ENCODE measurements at regions not wholly inside any gene's neighbourhood (a gene's known extent, or its start where the extent isn't known, plus 50 kb on each side); places are given as distances from the start of the nearest gene placed in this dataset.
A peak's percentile ranks its signal among the peaks of the same experiment; 100 is the strongest.

DNA sequence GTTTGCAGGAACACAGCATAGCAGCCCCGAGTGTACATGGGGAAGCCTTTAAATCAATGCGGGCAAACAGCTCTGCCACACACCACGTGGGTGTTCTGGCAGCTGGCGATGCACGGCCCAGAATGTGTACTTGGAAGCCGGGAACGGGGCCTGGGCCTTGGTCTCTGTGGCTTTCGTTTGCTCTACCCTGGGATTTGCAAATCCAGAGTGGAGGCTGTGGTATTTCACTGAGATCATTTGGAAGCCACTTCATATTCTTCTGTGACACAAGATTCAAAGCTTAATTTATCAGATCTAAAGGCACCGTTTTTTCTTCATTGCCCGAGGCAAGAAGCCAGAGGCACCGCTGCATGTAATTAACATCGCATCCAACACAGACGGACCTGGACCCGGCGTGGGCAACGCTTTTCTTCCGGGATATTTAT, 246.3 kb upstream of the MYT1L start:
- Histone ChIP-seq H3K9me2 (no peaks in the 10 kb centered on the region), H3K9me3 (no peaks in the 10 kb centered on the region), H3K79me2 (ENCODE audit: insufficient read depth) (no peaks in the 10 kb centered on the region), H3K27ac (ENCODE audit: low read depth in 2 of 2, low read length in 1 of 2) (no peak overlapping the region), H3K4me3 (ENCODE audit: low read depth in 2 of 2, low read length in 1 of 2) (no peak overlapping the region), H3K4me1 (ENCODE audit: control insufficient read depth in 1 of 2, insufficient read depth in 2 of 2, low read depth in 1 of 2, low read length in 1 of 2) (peaks cover 0 to 18% of the 10 kb centered on the region in 2 experiments; a peak in 2 of 4 replicates), H3K27me3 (ENCODE audit: insufficient read depth) (no peaks in the 10 kb centered on the region), H3K36me3 (replicated peaks in 1 of 2; ENCODE audit: control insufficient read depth in 1 of 2, insufficient read depth in 2 of 2, low read length in 1 of 2) (no peaks in the 10 kb centered on the region), H2AFZ (ENCODE audit: low read depth) (no peak overlapping the region), H4K20me1 (ENCODE audit: insufficient read depth) (no peaks in the 10 kb centered on the region), H3F3A (replicated peaks; ENCODE audit: insufficient read depth) (no peaks in the 10 kb centered on the region), H3K9ac (no peak overlapping the region), H3K4me2 (no peak overlapping the region)
- peak; percentile 47 for DNase-seq
- TF ChIP-seq FOXJ3 (CRISPR knock-in tag; IDR thresholded peaks at IDR 0.05) = no peak
- TF ChIP-seq FOSL2 (IDR thresholded peaks at IDR 0.05; ENCODE audit: borderline replicate concordance, low read depth) = no peak
- TF ChIP-seq TEAD4 (IDR thresholded peaks at IDR 0.05; ENCODE audit: borderline replicate concordance, insufficient read depth) = no peak
- TF ChIP-seq, protein P1, sequence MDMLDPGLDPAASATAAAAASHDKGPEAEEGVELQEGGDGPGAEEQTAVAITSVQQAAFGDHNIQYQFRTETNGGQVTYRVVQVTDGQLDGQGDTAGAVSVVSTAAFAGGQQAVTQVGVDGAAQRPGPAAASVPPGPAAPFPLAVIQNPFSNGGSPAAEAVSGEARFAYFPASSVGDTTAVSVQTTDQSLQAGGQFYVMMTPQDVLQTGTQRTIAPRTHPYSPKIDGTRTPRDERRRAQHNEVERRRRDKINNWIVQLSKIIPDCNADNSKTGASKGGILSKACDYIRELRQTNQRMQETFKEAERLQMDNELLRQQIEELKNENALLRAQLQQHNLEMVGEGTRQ (IDR thresholded peaks at IDR 0.05; ENCODE audit: borderline replicate concordance, low read depth, low read length) = no peak
- TF ChIP-seq ELF1 (IDR thresholded peaks at IDR 0.05) = no peak
- TF ChIP-seq, protein P2, sequence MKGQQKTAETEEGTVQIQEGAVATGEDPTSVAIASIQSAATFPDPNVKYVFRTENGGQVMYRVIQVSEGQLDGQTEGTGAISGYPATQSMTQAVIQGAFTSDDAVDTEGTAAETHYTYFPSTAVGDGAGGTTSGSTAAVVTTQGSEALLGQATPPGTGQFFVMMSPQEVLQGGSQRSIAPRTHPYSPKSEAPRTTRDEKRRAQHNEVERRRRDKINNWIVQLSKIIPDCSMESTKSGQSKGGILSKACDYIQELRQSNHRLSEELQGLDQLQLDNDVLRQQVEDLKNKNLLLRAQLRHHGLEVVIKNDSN (IDR thresholded peaks at IDR 0.05; ENCODE audit: borderline replicate concordance, low read depth) = no peak
- TF ChIP-seq SIN3A (IDR thresholded peaks at IDR 0.05; ENCODE audit: borderline replicate concordance, low read depth, low read length) = no peak
- TF ChIP-seq, protein P3, sequence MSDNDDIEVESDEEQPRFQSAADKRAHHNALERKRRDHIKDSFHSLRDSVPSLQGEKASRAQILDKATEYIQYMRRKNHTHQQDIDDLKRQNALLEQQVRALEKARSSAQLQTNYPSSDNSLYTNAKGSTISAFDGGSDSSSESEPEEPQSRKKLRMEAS (IDR thresholded peaks at IDR 0.05; ENCODE audit: low read depth) = no peak
- no peak for TF ChIP-seq GATA2 (CRISPR knock-in tag; IDR thresholded peaks at IDR 0.05)
- POLR2A ChIA-PET = no interaction called here
- CTCF ChIA-PET = interaction anchor here (1.2 kb wide), 1 partner anchor 10 kb away, joined by 4 read pairs; no protein-coding TSS in a partner anchor
- WGBS (ENCODE audit: low lambda C conversion rate) = 45% methylated on average over 17 of the region's 17 CpGs

DNA sequence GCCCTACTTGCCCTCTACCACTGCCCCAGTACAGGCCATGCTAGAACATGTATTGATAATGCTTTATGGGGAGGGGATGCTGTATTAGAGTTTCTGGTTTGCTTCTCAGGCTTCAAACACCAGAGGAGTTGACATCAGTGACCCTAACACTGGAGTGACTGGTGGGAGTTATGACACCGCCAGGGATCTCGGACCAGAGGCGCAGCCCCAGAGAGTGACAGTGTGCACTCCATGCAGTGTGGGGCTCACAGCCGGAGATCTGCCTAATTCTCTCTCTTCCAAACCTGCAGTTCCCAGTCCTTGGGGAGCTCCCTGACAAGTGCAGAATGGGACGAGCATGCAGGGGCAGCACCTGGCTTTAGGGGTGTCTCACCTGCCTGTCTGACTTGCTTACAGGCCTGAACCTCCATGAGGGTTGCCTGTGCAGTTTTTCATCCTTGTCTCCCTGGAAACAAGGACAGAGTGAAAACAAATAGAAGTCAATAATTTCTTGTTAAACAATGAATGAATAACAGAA, 244.9 kb upstream of the MYT1L start:
- no peak overlapping the region for H2AFZ ChIP-seq (ENCODE audit: low read depth)
- no peaks in the 10 kb centered on the region for H4K20me1 ChIP-seq (ENCODE audit: insufficient read depth)
- no peak overlapping the region for H3K27ac ChIP-seq (ENCODE audit: low read depth in 2 of 2, low read length in 1 of 2)
- H3K4me3 ChIP-seq (ENCODE audit: low read depth in 2 of 2, low read length in 1 of 2) = no peak overlapping the region
- H3K27me3 ChIP-seq (ENCODE audit: insufficient read depth) = no peaks in the 10 kb centered on the region
- H3K36me3 ChIP-seq (replicated peaks in 1 of 2; ENCODE audit: control insufficient read depth in 1 of 2, insufficient read depth in 2 of 2, low read length in 1 of 2) = no peaks in the 10 kb centered on the region
- ChIA-PET POLR2A (no interaction called here), CTCF (interaction anchor here (1.1 kb wide), 1 partner anchor 279 kb away, joined by 3 read pairs; no protein-coding TSS in a partner anchor)
- no peak overlapping the region for H3K4me2 ChIP-seq
- no peaks in the 10 kb centered on the region for H3K79me2 ChIP-seq (ENCODE audit: insufficient read depth)
- TF ChIP-seq SMC3 (IDR thresholded peaks at IDR 0.05; ENCODE audit: low read depth, low read length) = no peak
- TF ChIP-seq, protein P1 (IDR thresholded peaks at IDR 0.05; ENCODE audit: borderline replicate concordance, low read depth, low read length) = no peak
- TF ChIP-seq, protein P4, sequence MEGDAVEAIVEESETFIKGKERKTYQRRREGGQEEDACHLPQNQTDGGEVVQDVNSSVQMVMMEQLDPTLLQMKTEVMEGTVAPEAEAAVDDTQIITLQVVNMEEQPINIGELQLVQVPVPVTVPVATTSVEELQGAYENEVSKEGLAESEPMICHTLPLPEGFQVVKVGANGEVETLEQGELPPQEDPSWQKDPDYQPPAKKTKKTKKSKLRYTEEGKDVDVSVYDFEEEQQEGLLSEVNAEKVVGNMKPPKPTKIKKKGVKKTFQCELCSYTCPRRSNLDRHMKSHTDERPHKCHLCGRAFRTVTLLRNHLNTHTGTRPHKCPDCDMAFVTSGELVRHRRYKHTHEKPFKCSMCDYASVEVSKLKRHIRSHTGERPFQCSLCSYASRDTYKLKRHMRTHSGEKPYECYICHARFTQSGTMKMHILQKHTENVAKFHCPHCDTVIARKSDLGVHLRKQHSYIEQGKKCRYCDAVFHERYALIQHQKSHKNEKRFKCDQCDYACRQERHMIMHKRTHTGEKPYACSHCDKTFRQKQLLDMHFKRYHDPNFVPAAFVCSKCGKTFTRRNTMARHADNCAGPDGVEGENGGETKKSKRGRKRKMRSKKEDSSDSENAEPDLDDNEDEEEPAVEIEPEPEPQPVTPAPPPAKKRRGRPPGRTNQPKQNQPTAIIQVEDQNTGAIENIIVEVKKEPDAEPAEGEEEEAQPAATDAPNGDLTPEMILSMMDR (IDR thresholded peaks at IDR 0.05) = no peak
- TF ChIP-seq, protein P5, sequence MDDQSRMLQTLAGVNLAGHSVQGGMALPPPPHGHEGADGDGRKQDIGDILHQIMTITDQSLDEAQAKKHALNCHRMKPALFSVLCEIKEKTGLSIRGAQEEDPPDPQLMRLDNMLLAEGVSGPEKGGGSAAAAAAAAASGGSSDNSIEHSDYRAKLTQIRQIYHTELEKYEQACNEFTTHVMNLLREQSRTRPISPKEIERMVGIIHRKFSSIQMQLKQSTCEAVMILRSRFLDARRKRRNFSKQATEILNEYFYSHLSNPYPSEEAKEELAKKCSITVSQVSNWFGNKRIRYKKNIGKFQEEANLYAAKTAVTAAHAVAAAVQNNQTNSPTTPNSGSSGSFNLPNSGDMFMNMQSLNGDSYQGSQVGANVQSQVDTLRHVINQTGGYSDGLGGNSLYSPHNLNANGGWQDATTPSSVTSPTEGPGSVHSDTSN (IDR thresholded peaks at IDR 0.05) = no peak
- no peak for TF ChIP-seq MXI1 (IDR thresholded peaks at IDR 0.05; ENCODE audit: low read depth, low read length)
- no peaks in the 10 kb centered on the region for H3K9me3 ChIP-seq
- H3K9me2 ChIP-seq = no peaks in the 10 kb centered on the region
- 67% methylated on average over 5 of the region's 5 CpGs for WGBS (ENCODE audit: low lambda C conversion rate)
- H3K9ac ChIP-seq = no peak overlapping the region
- DNase-seq = no peak
- peaks cover 0 to 4% of the 10 kb centered on the region in 2 experiments; a peak in 1 of 4 replicates for H3K4me1 ChIP-seq (ENCODE audit: control insufficient read depth in 1 of 2, insufficient read depth in 2 of 2, low read depth in 1 of 2, low read length in 1 of 2)
- no peaks in the 10 kb centered on the region for H3F3A ChIP-seq (replicated peaks; ENCODE audit: insufficient read depth)
